ENCODE measurements at regions not wholly inside any gene's neighbourhood (a gene's known extent, or its start where the extent isn't known, plus 50 kb on each side); places are given as distances from the start of the nearest gene placed in this dataset.

GRCh38 chr6:15961635-15962448 lies 167.0 kb upstream of the MYLIP start (continued):
- no peak for TF ChIP-seq REST (IDR thresholded peaks at IDR 0.05; ENCODE audit: low read depth)
- TF ChIP-seq POLR2AphosphoS5 (IDR thresholded peaks at IDR 0.05; ENCODE audit: low read depth, low read length) = no peak
- TF ChIP-seq CEBPB (IDR thresholded peaks at IDR 0.05; ENCODE audit: low read depth) = no peak

- H3K9ac ChIP-seq (ENCODE audit: low read length) = no peak overlapping the region
- no peak overlapping the region for H2AFZ ChIP-seq (ENCODE audit: low read depth, low read length, poor library complexity, severe bottlenecking)
- no peaks in the 10 kb centered on the region for H3K4me1 ChIP-seq (ENCODE audit: control insufficient read depth in 1 of 2, insufficient read depth in 2 of 2, low read length in 2 of 2)
- intact Hi-C loops (cut with micrococcal nuclease) = no loop called here
- no peaks in the 10 kb centered on the region for H3K36me3 ChIP-seq (ENCODE audit: control insufficient read depth in 1 of 2, insufficient read depth in 2 of 2, low read length in 2 of 2)
- H3K9me3 ChIP-seq (ENCODE audit: control insufficient read depth in 1 of 2, insufficient read depth in 1 of 2, low read depth in 1 of 2, low read length in 2 of 2) = no peaks in the 10 kb centered on the region
- H3K4me2 ChIP-seq (ENCODE audit: low read length) = no peak overlapping the region
- ATAC-seq = no peak
- RAD21 ChIA-PET (ENCODE audit: low non-redundant PET in 1 of 2, low total read pairs in 2 of 2, uncharacterized antibody in 2 of 2, unreplicated experiment in 2 of 2) = no interaction called here
- no peaks in the 10 kb centered on the region for H3K79me2 ChIP-seq (ENCODE audit: insufficient read depth, low read length)
- DNase-seq (ENCODE audit: low read depth, low spot score) = no peak
- H4K20me1 ChIP-seq (ENCODE audit: insufficient read depth) = no peaks in the 10 kb centered on the region
- H3K4me3 ChIP-seq (replicated peaks in 1 of 2; ENCODE audit: low read depth in 1 of 2, low read length in 2 of 2) = no peak overlapping the region
- no peaks in the 10 kb centered on the region for H3K27me3 ChIP-seq (ENCODE audit: insufficient read depth, low read length)
- POLR2A ChIA-PET = no interaction called here
- CTCF ChIA-PET = no interaction called here
- H3K27ac ChIP-seq (ENCODE audit: low read depth, low read length) = no peak overlapping the region
- BruUV-seq (replicated peaks) = no TSS peak
- no peak for TF ChIP-seq CTCF (IDR thresholded peaks at IDR 0.05 in 2 of 3, conservative IDR thresholded peaks at IDR 0.05 in 1 of 3; ENCODE audit: borderline replicate concordance in 1 of 3, insufficient read depth in 1 of 3, low read depth in 2 of 3, low read length in 2 of 3)
- TF ChIP-seq ELF1 (IDR thresholded peaks at IDR 0.05; ENCODE audit: borderline replicate concordance, low read depth) = no peak
- TF ChIP-seq CEBPB (IDR thresholded peaks at IDR 0.05; ENCODE audit: low read depth) = no peak
- TF ChIP-seq TCF7L2 (IDR thresholded peaks at IDR 0.05; ENCODE audit: borderline replicate concordance, extremely low read depth, insufficient read depth, insufficient read length) = no peak
- TF ChIP-seq POLR2A (IDR thresholded peaks at IDR 0.05; ENCODE audit: borderline replicate concordance, extremely low read depth, insufficient read depth, insufficient read length) = no peak
- TF ChIP-seq CBX3 (IDR thresholded peaks at IDR 0.05; ENCODE audit: low read depth) = no peak
- no peaks in the 10 kb centered on the region for H3K9me2 ChIP-seq (ENCODE audit: insufficient read depth)
These were observed 167.9 kb upstream of the MYLIP start for GRCh38 chr6:15960740-15961634.
